Activated T-helper 9 cell treated with anti-CD3 and anti-CD28 coated beads, Interleukin-2, amount 50 U/mL, for 16 hours (primary cell): ENCODE measurements at regions not wholly inside any gene's neighbourhood (a gene's known extent, or its start where the extent isn't known, plus 50 kb on each side); places are given as distances from the start of the nearest gene placed in this dataset.

Experiments used
- DNase-seq: peaks from one replicate; pipeline ENCODE4 v3.0.0-alpha.2; 2020; ENCODE audit warnings: low read depth

DNA sequence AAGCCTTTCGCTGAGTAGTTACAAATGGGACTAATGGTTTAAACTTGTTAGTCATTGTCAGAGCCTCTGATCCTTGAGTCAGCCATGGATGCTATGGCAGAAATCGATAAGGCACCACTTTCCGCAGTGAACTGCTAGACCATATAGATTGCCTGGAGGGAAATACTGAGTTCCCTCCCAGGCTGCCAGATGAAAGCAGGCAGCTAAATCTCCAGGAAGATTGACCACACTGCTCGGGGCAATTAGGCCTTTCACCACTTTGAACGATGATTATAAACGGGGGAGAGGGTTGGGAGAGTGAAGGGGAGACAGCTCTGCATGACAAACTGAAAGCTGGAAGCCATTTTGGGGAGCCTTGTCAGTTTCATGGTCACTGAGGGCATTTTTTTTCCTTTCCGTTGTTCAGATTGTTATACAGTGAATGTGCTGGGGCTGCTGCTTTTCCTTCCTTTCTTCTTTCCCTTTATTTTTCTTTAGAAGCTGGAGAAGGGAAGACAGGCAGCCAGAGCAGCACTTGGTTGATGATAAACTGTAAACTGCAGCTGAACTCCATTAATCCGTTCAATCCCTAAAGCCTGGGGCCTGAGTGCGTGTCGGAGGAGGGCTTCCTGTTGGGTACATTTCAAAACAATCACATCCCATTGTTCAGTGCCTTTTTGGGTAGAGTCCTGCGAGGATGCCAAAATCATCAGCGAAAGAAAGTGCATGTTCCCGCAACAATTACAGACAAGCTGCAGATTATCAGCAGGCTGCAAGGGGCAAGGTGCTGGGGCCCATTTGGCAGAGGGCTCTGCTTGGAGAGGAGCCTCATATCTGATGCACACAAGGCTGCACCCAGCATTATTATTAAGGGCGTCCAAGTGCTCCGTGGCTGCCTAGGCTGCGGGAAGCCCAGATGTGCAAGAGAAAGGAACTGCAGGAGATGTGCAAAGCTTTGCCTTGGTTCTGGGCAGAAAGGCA, 308.4 kb downstream of the PSAT1 start:
- DNase-seq: no peak

DNA sequence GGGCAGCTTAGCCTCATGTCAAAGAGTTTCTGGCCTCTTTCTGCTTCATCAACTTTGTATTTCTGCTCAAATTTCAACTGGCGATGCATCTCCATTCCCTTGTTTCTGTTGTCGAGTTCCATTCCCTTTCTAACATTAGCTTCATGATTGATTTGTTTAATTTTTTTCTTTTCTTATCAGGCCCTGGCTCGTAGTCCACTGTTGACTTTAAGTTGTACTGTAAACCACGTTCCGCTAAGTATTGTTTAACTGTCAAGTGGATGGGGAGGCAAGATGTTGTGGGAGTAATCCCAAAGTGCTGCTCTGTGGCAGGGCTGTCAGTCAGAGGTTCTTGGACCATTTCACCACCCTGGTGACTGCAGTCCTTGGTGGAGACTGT, 309.1 kb downstream of the PSAT1 start:
- DNase-seq: no peak

DNA sequence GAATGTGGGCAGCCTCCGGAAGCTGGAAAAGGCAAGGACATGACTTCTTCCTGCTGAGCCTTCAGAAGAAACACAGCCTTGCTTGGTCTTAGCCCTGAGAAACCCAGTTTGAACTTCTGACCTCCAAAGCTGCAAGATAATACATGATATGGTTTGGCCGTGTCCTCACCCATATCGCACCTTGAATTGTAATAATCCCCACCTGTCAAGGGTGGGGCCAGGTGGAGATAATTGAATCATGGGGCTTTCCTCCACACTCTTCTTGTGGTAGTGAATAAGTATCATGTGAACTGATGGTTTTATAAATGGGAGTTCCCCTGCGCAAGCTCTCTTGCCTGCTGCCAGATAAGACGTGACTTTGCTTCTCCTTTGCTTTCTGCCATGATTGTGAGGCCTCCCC, 310.9 kb downstream of the PSAT1 start:
- no peak for DNase-seq

DNA sequence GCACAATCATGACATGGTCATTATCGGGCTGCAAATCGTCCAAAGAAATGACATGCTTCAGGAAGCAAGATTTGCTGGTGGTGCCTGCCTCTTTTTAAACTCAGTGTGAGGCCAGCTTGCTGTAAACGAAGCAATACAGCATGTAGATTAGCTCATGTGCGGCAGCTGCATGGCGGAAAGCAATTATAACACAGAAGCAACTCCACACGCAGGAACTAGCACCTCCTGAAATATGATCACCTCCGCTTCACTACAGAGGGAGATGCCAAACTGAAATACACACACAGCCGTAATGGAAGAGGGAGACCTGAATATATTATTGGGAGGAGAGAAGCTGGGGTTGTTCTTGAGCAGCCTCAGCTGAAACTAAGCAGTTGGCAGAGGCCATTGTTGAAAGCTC, 312.5 kb downstream of the PSAT1 start:
- no peak for DNase-seq

DNA sequence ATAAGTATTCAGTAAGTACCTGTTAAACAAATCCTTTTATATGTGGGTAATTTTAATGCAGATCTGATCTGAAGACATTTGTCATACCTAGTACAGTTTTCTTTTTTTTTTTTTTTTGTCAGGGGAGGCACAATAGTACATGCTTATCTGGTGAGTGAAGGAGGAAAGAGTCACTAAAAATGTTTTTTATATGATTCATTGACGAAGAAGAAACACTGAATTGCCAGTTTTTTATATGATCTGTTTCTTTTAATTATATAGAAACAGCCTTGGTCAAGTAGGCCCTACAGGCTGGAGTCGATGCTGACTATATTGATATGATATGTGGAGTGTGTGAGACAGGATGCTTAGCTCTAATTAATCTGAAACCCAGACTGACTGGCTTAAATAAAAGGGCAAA, 315.2 kb downstream of the PSAT1 start:
- DNase-seq: no peak

DNA sequence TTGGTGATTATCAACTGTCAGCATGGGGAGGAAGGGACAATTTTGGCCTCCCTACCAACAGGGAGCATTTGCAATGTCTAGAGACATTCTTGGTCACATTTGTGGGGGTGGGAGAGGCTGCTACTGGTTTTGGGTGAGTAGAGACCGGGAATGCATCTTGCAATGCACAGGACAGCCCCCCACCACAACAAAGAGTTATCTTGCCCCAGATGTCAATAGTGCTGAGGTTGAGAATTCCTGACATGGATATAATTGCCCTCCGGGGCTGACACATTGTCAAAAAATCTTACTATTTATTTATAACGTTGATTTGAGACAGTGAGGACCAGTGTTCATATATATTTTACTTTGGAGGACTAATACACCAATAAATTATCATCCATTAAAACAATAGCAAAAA, 316.1 kb downstream of the PSAT1 start:
- DNase-seq: no peak

DNA sequence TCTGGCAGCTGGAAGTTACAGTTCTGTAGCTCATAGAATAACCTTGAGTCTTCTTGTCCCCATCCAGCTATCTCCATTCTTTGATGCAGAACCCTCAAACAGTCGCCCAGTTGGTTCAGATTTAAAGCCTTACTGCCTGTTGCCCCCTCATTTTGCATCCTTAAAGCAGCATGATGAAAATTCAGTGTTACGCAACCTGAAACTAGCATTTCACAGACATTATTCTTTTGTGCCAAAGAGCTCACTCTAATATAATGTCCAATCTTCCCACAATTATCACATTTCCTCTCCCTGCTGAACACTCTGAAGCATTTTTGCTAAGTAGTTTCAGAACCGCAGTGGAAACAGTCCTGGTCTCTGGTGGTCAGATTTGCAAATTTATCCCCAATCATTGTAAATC, 318.0 kb downstream of the PSAT1 start:
- no peak for DNase-seq

DNA sequence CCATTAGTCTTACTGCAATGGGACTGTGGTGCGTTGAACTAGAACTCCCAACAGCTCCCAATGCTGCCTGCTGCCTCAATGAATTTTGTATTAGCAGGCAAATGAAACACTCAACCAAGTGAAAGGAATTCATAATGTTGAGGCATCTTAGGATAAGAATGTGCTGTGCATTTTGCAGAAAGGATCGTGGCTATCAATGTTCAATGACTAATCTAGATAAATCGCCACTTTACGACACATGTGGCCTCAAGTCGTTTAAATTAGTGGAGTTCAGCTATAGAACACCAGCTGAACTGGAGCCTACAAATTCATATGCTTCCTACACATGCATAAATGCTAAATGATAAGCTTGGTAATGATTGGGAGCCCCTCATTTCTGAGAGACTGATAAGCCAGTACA, 318.4 kb downstream of the PSAT1 start:
- no peak for DNase-seq

DNA sequence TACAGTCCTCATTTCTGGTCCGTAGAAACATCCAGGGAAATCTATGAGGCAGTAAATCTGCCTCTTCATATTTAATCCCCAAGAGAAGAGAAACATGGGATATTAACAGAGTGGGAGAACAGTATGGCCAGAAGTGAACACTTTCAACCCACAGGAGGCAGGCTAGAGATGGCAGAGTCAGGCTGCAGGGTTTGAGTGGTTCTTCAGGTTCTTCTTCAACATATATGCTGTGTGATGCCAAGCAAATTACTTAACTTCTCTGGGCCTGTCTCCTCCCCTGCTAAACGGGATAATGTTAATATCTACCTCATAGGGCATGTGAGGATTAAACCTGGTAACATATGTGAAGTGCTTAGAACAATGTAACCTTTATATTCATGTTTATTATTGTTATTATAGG, 321.8 kb downstream of the PSAT1 start:
- no peak for DNase-seq

DNA sequence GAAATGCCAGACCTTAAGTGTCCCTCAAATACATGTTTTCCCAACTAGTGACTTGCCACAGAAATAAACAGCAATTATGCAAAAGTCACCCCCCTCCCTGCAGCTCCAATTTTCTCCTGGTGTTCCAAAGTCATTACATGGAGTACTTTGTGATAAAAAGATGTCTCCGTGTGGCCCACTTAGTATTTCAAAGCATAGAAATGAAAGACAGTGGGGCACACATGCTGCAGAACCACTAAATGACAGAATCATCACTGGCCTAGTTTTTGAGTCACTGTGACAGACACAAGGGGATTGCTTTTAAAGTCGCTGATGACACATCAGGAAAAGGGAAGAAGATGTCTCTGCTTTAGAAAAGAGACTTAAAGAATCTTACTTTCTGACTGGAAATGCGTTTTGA, 323.4 kb downstream of the PSAT1 start:
- DNase-seq: no peak

DNA sequence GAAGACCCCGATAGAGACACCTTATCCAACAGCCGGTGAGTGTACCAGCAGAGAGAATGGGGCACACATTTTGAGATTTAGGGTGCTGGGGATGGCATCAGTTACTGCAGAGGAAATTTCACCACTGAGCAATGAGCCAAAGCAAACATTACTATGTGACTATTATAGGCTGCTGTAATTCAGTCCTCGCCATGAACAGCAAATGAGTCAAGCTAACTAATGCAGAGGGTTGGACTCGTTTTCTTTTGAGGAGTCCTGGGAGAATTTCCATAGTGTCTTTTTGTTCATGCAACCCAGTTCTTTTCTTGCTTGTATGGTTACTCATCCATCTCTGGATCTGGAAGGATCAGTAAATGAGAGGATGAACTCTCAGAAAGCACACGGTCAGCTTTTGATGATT, 323.8 kb downstream of the PSAT1 start:
- DNase-seq: no peak

DNA sequence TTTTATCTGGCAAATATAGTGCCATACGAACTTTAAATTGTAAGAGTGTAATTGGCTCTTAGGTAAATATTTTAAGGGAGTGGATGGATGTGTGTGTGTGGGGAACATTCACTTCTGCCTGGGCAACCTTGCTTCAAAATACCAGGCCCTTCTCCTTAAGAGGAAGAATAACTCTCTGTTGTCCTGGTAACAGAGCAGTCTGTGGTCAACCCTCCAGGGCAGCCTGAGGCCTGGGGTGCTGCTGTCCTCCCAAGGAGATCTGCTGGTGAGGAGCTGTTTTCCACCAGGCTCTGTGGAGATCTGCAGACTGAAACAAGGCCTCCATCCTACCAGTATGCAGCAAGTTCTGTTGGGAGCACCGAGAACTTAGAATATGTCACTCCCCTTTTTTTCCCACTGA, 325.2 kb downstream of the PSAT1 start:
- DNase-seq: no peak

DNA sequence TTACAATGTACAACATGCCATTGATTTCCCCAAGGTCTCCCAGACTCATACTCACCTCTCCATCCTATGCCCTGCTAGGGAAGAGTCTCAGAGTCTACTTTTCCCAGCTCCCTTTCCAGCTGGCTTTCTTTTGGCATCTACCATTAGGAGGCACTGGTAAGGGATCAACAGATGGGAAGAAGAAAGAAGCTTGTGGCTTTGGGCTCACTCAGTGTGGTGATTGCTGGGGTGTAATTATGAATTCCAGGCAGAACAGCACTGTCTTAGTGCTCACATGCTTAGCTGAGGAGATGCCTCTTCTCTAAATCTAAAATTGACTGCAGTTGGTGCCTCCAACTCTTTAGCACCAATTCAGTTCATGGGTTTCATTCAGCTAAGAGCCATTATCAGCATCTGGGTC, 330.0 kb downstream of the PSAT1 start:
- DNase-seq: no peak

DNA sequence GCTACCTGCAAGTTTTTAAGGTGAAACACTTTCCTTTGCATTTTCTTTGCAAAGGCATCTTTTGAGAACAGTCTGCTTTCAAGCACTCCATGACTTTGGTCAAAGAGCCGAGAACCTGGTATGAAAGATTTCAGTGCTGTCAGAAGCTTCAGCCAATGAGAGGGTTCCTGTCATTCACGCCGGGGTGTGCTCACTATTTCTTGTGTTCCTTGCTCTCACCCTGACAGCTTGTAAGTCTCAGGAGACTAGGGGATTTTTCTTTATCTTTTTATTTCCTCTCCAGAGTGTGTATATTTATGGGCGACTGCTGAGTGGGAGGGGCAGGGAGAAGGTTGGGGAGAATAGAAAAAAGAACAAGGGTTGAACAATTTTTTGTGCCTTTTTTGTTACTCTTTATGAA, 334.0 kb downstream of the PSAT1 start:
- no peak for DNase-seq

DNA sequence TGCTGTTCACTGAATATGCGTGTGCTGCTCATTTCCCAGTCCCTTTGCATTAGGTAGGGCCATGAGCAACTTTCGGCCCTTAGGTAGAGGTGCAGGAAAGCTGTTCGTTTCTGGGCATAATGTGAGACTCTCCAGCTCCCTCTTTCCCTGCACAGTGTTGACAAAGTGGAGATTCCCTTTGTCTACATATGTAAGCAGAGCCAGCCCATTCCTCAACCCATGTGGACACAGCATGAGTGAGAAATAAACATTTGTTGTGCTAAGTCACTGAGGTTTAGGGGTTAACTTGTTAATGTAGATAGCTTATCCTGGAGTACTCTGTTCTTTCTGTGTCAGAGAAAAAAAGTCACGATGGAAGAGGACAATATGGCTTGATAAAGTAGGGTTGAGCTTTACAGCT, 343.8 kb downstream of the PSAT1 start:
- no peak for DNase-seq

DNA sequence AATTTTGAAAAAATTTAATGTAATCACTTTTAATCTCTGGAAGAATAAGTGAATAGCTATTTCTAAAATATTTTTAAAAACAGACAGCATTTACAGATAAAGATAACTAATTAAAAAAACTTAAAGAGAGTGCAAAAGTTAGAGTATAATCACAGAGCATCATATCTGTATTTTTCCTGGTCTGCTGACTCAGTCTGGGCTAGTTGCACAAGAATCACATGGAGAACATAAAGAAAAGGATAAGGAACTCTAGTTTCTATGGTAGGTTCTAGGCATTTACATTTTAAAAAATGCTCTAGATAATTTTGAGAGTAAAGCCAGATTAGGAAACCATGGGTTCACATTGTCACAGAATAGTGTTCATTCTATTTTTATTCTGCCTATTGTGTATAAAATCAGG, 347.4 kb downstream of the PSAT1 start:
- no peak for DNase-seq

DNA sequence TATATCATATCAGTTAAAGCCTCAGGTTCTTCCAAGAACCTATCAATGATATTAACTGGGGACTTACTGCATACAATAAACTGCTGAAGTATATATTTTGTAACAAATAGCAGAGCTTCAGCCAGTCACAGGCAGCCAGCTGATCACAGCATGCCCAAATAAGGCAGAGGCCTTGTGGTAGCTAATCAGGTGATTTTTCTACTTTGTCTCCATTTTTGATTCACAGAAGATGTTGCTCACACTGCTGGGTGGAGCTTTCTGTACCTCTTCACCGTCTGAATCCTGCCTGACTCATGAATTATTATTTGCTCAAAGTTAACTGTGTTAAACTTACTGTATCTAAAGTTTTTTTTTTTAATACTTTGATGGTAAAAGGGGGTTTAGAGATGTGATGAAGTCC, 357.4 kb downstream of the PSAT1 start:
- DNase-seq: no peak

DNA sequence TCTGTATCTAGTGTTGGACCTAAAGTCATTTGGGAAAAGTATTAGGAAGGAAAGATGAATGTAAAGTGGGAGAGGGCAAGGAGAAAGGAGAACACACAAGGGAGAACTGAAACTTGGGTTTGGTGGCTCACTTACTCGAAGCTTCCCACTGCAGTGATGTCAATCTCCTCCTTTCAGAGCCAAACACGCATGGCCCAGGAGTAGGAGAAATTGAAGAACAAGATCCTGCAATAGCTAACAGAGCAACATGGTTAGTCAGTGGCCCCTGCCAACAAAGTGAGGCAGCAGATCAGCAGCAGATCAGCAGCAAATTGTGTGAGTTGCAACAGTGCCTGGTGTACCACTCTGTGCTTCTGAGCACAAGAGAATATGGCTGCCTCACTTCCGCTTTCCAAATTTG, 366.4 kb downstream of the PSAT1 start:
- DNase-seq: no peak

DNA sequence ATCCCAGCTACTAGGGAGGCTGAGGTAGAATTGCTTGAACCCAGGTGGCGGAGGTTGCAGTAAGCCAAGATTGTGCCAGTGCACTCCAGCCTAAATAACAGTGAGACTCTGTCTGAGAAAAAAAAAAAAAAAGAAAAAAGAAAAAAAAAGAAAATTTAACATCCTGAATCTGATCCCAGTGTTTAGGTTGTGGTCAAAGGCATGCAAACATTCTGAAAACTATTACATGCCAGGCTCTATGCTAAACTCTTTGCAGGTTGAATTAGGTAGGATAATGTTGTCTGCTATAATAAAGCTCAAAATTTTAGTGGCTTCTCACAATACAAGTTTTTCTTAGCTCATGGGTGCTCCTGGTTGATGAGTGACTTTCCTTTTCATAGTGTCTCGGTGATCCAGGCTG, 367.4 kb downstream of the PSAT1 start:
- DNase-seq: no peak

DNA sequence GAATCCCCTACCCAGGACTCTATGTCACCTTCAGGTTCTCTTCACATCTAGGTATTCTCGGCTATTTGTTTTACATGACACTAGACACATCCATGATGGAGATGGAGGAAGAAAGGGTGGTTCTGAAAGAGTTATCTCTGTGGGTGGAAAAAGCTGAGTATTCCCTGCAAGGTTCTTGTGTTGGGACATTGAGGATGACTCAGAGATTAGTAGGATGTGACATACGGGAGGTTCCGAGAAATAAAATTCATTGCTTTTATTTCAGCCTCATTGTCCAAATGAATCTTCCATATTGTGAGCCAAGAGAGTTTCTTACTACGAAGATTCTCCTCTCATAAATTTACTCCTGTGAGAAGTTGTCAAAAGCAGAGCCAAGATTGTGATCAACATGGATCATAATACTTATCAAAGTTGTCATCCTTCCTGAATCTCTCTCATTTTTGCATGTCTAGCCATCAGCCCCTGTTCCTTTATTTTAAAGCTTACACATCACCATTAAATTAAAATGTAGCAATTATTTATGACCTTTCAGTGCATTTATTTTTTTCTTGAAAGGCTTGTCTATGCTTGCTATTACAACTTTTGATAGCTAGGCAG, 370.0 kb downstream of the PSAT1 start:
- no peak for DNase-seq

DNA sequence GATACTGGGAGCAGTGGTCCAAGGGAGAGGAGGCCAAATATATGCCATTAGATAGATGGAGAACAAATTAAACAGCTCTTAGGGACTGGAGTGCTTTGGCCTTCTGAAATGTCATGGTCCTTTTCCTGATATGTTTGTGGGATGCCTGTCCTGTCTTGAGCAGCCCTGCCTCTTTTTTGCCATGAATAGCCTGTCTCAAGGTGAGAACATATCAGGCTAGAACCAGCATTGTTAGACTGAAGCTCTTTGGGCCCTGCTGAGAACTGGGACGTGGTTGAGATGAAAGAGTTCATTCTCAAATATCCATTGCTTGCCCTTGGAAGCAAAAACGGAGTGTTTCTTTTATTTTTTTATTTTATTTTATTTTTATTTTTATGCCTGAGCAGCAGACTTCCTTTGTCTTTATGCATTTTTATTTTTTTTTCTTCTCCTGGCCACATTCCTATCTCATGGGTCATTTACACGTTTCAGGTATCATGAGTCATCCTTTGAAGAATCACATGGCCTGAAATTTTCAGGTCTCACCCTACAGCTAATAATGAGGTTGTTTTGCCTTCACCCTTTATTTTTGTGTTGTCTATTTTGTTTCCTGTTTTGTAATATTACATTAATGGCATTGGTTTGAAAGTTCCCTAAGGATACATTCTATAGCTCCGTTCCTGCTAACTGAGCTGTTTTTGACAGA, 371.4 kb downstream of the PSAT1 start:
- no peak for DNase-seq

DNA sequence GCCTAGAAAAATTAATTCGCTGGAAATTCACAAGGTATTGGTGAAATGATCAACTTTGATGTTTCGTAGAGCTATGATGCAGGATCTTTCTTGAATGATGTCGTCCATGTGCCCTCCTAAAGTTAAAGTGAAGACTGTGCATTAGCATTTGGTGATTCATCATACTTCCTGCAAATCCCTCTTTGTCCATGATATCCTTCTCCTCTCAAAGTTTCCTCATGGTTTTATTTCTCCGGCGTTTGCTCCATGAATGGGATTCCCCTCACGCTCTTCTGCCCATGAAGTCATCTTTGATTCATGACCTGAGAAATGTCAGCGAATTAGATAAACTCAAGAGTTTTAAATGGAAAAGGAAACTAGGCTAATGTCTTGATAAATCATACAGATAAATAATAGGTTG, 372.7 kb downstream of the PSAT1 start:
- DNase-seq: no peak

DNA sequence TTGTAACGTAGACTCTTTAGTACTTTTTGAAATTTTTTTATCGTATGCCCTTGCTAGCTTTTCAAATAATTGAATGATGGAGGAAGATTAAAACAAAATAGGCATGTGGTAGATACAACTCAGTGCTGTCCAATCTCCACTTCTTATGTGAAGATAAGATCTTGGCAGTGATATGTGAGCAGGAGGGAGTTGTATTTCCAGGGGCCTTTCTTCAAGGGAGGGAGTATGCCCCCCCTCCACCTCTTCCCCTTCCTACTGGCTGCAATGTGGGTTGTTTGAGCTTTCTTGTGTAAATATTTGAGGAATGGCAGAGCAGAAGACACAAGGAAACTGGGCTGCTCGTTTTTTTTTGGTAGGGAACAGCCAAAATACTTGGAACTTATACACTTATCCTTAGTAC, 374.9 kb downstream of the PSAT1 start:
- DNase-seq: no peak
